Mucosa of rectum (tissue), 2 donors: ENCODE measurements at regions not wholly inside any gene's neighbourhood (a gene's known extent, or its start where the extent isn't known, plus 50 kb on each side); places are given as distances from the start of the nearest gene placed in this dataset.

ENCODE experiments used
- H3K27ac ChIP-seq, 2 donors: one replicate each; pipeline ENCODE4 v1.7.0; 2013; ENCODE audit warnings: inconsistent platforms in 2 of 2, low read depth in 2 of 2, low read length in 2 of 2
- H3K27me3 ChIP-seq, 2 donors: one replicate each; pipeline ENCODE4 v1.7.0; 2013; ENCODE audit warnings: low read length in 2 of 2; ENCODE audit not compliant: control insufficient read depth in 2 of 2, insufficient read depth in 2 of 2
- H3K36me3 ChIP-seq, 2 donors: one replicate each; pipeline ENCODE4 v1.7.0; 2013; ENCODE audit warnings: low read length in 2 of 2; ENCODE audit not compliant: control insufficient read depth in 2 of 2, insufficient read depth in 2 of 2
- H3K4me1 ChIP-seq, 2 donors: one replicate each; pipeline ENCODE4 v1.7.0; 2013; ENCODE audit warnings: low read length in 2 of 2, mild to moderate bottlenecking in 1 of 2; ENCODE audit not compliant: control insufficient read depth in 2 of 2, insufficient read depth in 2 of 2
- H3K4me3 ChIP-seq, 2 donors: one replicate each; pipeline ENCODE4 v1.7.0; 2013; ENCODE audit warnings: low read length in 2 of 2
- H3K9ac ChIP-seq, 2 donors: one replicate each; pipeline ENCODE4 v1.7.0; 2013; ENCODE audit warnings: low read length in 2 of 2, low read depth in 1 of 2, mild to moderate bottlenecking in 1 of 2
- H3K9me3 ChIP-seq, 2 donors: one replicate each; pipeline ENCODE4 v1.7.0; 2013; ENCODE audit warnings: low read length in 2 of 2; ENCODE audit not compliant: control insufficient read depth in 2 of 2
- donor health status: healthy.
- donor health status: Normal muscosa, but diverticular disease.

GRCh38 chr15:93519599-93519998 is 430.6 kb upstream of the RGMA start:
- Histone ChIP-seq H3K4me3 (no peak overlapping the region), H3K27me3 (no peaks in the 10 kb centered on the region), H3K4me1 (no peaks in the 10 kb centered on the region), H3K36me3 (no peaks in the 10 kb centered on the region), H3K9me3 (no peaks in the 10 kb centered on the region), H3K27ac (no peak overlapping the region), H3K9ac (no peak overlapping the region)

- H3K36me3 ChIP-seq = no peaks in the 10 kb centered on the region
- H3K9me3 ChIP-seq = no peaks in the 10 kb centered on the region
- no peak overlapping the region for H3K27ac ChIP-seq
- no peak overlapping the region for H3K4me3 ChIP-seq
- no peaks in the 10 kb centered on the region for H3K27me3 ChIP-seq
- H3K9ac ChIP-seq = no peak overlapping the region
- no peaks in the 10 kb centered on the region for H3K4me1 ChIP-seq
Observed at GRCh38 chr15:93517176-93517575, 428.2 kb upstream of the RGMA start.

DNA sequence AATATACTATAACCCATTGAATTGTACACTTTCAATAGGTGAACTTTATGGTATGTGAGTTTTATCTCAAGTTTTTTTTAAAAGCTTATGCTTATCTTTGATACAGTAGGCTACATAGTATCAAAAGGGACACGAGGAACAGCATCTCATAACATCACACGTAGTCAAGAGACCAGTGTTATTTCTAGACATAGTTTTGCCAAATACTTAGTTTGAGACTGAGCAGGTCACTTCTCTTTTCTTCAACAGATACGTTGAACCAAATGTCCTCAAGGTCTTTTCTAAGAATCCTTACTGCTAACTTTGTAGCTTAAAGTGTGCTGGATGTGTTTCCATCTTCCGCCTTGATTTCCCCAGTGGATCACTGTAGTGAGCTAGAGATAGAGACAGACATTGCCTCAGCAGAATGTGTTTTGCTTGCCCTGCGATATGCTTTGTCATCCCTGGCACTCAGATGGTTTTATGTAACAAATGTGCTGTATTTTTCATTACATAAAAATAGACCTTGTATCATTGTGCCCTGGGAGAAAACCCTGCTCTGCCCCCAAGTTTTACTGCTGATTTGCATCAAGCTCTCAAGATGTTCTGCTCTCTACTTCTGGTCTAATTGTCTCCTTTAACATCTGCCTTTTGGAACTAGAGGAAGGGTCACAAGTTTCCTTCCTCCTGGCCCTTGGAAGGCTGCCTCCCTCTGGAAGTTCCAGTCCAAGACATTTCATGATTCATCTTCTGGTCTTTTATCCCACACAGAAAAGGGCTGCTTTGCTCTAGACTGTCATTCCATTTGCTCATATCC is 426.4 kb upstream of the RGMA start:
- no peak overlapping the region for H3K9ac ChIP-seq
- no peak overlapping the region for H3K27ac ChIP-seq
- H3K36me3 ChIP-seq = no peaks in the 10 kb centered on the region
- H3K4me1 ChIP-seq = no peaks in the 10 kb centered on the region
- H3K4me3 ChIP-seq = no peak overlapping the region
- H3K9me3 ChIP-seq = no peaks in the 10 kb centered on the region
- no peaks in the 10 kb centered on the region for H3K27me3 ChIP-seq

GRCh38 chr15:93506646-93507045 is 417.6 kb upstream of the RGMA start:
- Histone ChIP-seq H3K36me3 (no peaks in the 10 kb centered on the region), H3K4me3 (no peak overlapping the region), H3K9me3 (no peaks in the 10 kb centered on the region), H3K27ac (no peak overlapping the region), H3K27me3 (no peaks in the 10 kb centered on the region), H3K4me1 (no peaks in the 10 kb centered on the region), H3K9ac (no peak overlapping the region)

- no peaks in the 10 kb centered on the region for H3K27me3 ChIP-seq
- H3K4me1 ChIP-seq = no peaks in the 10 kb centered on the region
- no peak overlapping the region for H3K27ac ChIP-seq
- no peaks in the 10 kb centered on the region for H3K36me3 ChIP-seq
- H3K4me3 ChIP-seq = no peak overlapping the region
- H3K9me3 ChIP-seq = no peaks in the 10 kb centered on the region
- H3K9ac ChIP-seq = no peak overlapping the region
Observed at GRCh38 chr15:93505506-93505905, 416.5 kb upstream of the RGMA start.

- no peaks in the 10 kb centered on the region for H3K36me3 ChIP-seq
- no peaks in the 10 kb centered on the region for H3K4me1 ChIP-seq
- H3K4me3 ChIP-seq = no peak overlapping the region
- H3K27ac ChIP-seq = no peak overlapping the region
- H3K9me3 ChIP-seq = no peaks in the 10 kb centered on the region
- no peaks in the 10 kb centered on the region for H3K27me3 ChIP-seq
- no peak overlapping the region for H3K9ac ChIP-seq
Observed at GRCh38 chr15:93501946-93502345, 412.9 kb upstream of the RGMA start.

- H3K27ac ChIP-seq = no peak overlapping the region
- no peaks in the 10 kb centered on the region for H3K36me3 ChIP-seq
- H3K4me3 ChIP-seq = no peak overlapping the region
- H3K27me3 ChIP-seq = no peaks in the 10 kb centered on the region
- H3K4me1 ChIP-seq = no peaks in the 10 kb centered on the region
- no peaks in the 10 kb centered on the region for H3K9me3 ChIP-seq
- H3K9ac ChIP-seq = no peak overlapping the region
Observed at GRCh38 chr15:93500155-93500554, 411.1 kb upstream of the RGMA start.

DNA sequence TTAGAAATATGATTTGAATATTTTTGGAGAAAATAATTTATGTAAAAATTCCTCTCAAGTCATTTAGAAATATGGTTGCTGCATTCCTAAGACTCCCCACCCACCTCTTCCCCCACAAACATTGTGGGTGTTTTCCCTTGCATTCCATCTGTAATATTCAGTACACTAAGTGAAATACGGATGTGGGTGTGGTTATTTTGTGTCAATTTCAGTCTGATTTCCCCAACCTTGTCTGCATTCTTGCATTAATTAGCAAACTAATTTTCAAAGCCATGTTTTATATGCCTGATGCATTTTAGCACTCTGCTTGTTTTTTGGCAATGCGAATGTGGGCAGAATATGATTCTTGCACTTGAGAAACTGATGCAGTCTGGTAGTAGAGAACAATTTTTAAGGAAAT is 408.3 kb upstream of the RGMA start:
- Histone ChIP-seq H3K27ac (no peak overlapping the region), H3K9me3 (no peaks in the 10 kb centered on the region), H3K4me3 (no peak overlapping the region), H3K36me3 (no peaks in the 10 kb centered on the region), H3K4me1 (no peaks in the 10 kb centered on the region), H3K27me3 (no peaks in the 10 kb centered on the region), H3K9ac (no peak overlapping the region)

GRCh38 chr15:93496888-93497287 is 407.9 kb upstream of the RGMA start:
- Histone ChIP-seq H3K9me3 (no peaks in the 10 kb centered on the region), H3K9ac (no peak overlapping the region), H3K4me3 (no peak overlapping the region), H3K4me1 (no peaks in the 10 kb centered on the region), H3K27me3 (no peaks in the 10 kb centered on the region), H3K36me3 (no peaks in the 10 kb centered on the region), H3K27ac (no peak overlapping the region)

DNA sequence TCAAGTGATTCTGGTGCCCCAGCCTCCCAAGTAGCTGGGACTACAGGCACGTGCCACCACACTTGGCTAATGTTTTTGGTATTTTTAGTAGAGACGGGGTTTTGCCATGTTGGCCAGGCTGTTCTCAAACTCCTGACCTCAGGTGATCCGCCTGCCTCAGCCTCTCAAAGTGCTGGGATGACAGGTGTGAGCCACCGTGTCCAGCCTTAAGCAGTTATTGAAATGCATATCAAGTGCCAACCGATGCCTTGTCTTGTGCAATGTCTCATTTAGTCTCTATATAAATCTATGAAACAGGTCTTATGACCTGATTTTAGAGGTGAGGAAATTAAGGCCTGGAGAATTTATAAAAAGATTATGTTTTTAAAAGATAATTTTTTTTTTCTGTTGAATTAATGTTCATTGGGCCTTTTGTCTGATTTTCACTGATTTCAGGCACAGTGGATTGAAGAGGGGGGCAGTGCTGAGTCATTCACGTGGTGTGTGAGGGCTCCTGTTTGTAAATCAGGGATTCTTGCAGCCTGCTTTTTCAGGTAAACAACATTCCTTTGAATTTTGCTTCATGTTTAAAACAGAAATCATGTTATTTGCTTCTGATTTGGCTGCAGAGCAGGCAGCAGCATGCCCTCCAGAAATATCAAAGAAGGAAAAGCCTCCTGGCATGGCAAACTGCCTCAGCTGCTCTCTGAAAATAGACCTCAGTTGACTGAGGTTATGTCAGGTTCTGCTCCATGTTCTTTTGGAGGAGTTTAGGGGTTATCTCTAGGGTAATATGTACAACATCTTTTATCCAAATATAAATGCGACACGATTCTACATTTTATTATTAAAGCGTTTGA is 407.0 kb upstream of the RGMA start:
- Histone ChIP-seq H3K36me3 (no peaks in the 10 kb centered on the region), H3K27ac (no peak overlapping the region), H3K9me3 (no peaks in the 10 kb centered on the region), H3K4me3 (no peak overlapping the region), H3K9ac (no peak overlapping the region), H3K27me3 (no peaks in the 10 kb centered on the region), H3K4me1 (no peaks in the 10 kb centered on the region)
